Ammon's horn (tissue), 1 donor: ENCODE measurements at regions not wholly inside any gene's neighbourhood (a gene's known extent, or its start where the extent isn't known, plus 50 kb on each side); places are given as distances from the start of the nearest gene placed in this dataset.

Experiments used
- DNase-seq: peaks from one replicate; pipeline ENCODE4 v3.0.0-alpha.2; 2016; ENCODE audit warnings: low spot score

DNA sequence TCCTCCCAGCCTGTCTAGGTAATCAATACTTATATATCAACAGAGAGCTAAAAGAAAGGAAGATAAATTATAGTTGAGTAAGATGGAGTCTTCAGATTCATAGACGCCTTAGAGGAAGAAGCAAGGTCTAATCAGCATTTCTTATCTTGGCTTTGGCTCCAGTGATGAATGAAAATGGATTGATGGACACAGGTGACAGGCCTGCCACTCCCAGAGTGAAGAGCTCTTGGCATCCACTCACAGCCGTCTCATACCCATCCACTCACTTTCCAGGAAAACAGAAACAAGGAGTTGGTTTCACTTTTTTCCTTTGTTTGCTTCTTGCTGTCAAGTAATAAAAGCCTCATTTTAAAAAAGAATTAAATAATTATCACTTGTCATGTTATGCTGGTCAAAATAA, 168.2 kb downstream of the MFSD1 start:
- no peak for DNase-seq

DNA sequence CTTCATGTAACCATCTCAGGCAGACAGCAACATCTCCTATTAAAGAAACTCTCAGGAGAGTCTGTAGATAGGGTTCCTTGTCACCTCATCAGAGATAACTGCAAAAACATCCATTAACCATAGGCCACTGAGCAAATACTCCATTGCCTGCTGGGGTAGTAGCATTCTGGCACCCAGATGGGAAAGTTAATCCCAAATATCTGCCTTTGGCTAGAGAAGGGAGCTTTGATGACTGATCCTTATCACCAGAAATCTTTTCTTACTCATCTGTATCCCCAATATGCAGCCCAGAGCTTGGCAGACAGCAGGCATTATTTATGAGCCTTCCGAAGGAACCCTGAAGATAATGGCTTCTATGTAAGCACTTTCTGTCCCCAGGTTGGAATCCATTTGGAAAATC, 173.1 kb downstream of the MFSD1 start:
- no peak for DNase-seq

DNA sequence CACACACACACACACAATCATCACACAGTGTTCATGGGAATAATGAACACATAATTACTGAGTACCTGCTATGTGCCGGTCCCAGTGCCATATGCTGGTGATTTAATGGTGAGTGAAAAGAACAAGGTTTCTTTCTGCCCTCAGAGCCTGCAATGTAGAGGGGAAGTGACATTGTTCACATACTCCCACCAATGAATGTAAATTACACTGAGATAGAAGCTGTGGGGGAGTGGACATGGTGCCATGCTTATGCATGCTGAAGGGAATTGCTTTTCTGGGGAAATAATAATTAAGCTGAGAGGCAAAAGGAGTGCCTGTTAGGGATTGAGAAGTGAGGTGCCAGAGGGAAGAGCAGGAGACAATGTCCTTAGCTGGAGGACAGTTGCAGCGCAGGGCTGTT, 175.1 kb downstream of the MFSD1 start:
- no peak for DNase-seq

DNA sequence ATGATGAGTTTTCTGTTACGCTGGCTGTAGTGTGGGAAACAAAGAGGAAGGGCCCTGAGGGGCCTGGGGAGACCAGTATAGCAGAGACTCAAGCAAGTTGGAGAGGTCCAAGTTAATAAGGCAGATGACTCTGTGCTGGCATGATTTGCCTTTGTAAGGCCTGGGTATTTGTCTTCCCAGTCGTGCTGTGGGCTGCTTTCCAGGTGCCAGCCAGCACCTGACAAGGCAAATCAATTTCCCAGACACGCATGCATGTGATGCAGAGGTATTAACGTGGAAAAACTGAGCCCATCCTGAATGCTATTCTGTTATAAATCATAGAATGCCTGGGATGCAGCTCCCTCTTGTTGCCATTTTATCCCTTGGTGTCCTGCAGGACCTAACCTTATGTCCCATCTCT, 175.6 kb downstream of the MFSD1 start:
- no peak for DNase-seq

DNA sequence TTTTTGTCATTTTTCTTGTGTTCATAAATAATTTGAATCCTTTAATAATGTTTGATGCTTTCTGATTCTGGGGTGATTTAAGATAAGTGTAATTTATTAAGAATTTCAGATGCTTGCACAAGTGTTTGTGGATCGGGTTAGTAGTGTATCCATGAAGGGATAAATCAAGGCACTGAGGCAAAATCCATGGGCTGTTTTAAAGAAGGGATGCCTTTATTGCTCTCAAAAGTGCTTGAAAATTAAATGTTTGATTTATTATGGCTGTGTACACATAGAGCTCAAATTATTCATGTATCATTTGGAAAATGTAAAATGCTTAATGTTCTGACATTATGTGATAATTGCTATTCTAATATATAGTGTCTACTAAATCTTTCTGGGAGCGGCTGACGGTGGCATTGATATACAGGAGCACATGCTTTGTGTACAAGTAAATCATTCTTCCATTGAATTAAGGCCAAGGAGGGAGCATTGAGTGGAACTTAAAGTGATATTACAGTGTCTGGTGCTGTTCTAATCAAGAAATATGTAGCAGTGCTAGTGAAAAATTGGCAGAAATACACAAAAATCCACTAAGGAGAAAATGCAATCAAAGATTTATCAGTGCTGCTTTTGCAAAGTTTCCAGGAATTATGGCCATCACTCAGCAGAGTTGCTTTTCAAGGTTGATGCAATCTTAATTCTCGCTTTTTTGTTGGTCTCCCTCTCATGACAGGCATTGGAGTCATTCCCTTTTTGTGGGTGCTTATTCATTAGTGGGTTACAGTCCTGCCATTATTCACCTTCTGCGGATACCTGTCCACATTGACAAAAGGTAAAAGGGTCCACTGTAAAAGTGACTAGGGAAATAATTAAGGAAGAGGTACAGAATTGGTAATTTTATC, 181.6 kb downstream of the MFSD1 start:
- no peak for DNase-seq

DNA sequence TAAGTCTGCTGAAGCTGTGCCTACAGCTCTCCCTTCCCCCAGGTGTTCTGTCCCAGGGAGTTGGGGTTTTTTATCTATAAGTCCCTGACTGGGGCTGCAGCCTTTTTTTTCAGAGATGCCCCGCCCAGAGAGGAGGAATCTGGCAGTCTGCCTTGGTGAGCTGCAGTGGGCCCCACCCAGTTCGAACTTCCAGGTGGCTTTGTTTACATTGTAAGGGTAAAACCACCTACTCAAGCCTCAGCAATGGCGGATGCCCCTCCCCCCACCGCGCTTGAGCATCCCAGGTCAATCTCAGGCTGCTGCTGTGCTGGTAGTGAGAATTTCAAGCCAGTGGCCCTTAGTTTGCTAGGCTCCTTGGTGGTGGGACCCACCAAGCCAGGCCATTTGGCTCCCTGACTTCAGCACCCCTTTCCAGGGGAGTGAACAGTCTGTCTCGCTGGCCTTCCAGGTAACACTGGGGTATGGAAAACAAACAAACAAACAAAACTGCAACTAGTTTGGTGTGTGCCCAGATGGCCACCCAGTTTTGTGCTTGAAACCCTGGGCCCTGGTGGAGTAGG, 189.4 kb downstream of the MFSD1 start:
- DNase-seq = no peak

DNA sequence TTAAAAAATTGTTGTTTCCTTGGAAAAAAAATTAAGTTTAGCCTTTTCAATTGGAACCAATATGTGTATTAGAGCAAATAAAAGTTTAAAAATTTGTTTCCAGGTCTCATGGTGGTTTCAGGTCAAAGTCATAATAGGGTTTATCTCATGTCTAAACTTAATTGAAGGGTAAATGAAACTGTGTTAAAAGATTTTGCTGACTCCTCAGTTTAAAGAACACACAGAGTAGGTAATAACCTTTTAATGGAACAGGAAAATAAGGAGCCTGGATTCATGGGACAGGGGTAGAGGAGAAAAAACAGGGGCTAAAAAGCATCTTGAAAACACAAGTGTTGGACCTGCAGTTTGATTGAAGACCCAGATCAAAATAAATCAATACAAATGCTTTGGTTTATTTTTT, 190.6 kb downstream of the MFSD1 start:
- DNase-seq = no peak

DNA sequence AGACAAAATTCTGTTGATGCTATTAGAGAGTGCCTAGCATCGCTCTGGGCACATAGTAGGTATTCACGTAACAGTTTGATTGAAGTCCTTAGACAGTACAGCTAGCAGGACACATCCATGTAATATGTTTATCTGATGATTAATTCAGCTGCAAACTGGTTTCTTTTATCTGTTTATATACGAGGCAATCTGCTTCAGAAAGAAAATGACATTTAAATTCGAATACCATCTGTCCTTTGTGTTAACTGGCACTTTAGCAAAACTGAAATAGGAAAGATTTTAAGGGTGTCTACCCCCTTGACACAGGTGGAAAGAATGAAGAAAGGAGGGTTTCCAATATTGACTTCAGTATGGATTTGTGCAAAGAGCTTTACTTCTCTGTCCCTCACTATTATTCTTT, 192.5 kb downstream of the MFSD1 start:
- DNase-seq = no peak

DNA sequence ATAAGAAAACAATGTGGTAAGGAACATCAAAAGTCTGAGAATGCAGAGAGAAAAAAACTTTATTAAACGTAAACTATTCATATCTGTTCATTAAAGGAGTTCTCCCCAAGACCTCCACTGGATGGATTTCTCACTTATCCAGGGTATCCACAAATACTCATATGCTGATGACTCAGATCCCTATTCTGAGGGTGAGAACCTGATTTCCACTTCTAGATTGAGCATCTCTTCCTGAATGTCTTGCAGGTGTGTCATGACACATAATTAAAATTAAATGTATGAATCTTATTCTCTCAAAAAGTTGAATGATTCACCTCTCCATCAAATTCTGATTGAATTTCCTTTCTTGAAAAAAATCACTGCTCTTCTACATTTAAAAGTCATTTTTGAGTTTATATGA, 199.9 kb downstream of the MFSD1 start:
- DNase-seq = no peak

DNA sequence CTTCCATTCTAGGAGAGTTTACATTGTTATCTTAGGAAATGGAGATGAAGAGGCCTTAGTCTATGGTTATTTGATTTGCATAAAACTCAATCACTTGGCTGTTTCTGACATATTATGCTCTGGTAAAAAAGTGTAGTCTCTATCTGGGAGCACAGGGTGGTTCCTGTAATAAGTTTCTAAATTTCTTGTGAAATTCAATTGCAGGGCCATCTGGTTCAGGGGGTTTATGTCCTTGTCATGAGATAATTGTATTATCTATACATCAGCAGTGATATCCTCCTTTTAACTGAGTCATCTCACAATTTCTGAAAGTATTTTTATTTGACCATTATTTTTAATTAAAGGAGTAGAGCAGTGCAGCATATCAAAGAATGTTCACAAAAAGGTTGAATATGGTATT, 203.3 kb downstream of the MFSD1 start:
- DNase-seq = no peak

DNA sequence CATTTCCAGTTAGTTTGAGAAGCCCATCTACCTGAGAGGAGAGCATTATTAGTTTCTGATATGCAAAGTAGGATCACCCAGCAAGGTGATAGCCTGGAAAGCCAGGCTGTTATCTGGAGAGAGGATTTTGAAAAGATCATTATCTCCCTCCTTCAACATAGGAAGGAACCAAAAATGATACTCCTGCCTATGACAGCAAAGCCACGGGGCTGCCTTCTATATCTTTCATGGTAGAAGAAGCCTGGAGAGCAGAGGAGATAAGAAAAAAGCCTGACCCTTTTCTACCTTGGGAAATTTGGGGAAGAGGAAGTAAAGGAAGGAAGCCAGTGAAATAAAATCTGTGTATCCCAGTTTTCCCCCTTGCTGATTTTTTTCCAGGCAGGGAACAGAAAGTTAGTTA, 205.5 kb downstream of the MFSD1 start:
- no peak for DNase-seq

DNA sequence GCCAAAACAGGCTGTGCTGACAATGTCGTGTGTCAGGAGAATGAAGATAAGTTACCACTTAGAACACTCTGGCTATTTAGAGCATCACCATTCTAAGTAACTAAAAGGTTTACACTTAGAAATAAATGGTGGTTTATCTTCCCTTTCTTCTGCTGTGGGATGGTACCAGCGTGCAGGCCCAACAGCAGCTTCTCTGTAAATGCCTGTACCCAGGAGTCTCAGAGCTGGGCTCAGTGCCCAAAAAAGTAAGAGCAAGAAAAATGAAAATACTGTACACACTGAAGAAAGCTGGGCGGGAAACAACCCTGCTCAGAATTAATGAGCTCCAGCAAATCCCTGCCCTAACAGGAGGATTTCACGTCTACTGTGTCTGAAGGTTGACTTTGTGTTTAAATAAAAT, 206.5 kb downstream of the MFSD1 start:
- DNase-seq = no peak

DNA sequence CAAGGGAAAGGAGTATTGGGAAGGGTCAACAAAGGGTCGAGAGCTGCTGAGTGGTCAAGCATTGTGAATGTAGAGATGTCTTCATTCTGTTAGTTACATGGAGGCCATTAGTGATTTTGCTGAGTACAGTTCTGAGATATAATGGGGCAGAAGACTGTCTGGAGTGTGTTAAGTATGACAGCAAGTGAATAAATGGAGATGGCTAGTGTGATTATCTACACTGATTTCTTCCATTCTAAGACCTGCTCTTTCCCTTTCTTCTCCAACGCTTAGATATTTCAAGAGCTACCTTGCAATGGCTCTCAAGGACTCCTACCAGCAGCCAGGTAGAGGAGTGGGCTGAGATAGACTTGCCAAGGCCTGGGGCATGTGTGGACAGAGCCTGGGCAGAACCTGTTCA, 216.5 kb downstream of the MFSD1 start:
- DNase-seq = no peak

DNA sequence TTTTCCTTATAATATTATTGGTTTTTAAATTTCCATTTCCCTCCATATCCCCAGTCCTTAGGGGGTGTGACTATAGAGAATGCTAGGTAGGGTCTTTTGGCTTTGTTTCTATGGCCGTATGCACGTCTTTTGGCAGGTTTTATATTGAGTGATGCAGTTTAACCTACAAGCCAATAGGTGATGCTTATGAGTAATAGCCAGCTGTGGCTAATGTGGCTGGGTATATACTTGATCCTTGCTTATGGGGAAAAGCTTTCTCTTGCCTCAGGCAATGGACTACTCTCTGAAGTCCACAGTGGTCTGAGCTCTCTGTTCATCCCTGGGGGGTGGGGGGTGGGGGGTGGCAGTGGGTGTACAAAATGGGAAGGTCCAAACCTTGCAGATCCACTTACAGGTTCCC, 223.9 kb downstream of the MFSD1 start:
- no peak for DNase-seq

DNA sequence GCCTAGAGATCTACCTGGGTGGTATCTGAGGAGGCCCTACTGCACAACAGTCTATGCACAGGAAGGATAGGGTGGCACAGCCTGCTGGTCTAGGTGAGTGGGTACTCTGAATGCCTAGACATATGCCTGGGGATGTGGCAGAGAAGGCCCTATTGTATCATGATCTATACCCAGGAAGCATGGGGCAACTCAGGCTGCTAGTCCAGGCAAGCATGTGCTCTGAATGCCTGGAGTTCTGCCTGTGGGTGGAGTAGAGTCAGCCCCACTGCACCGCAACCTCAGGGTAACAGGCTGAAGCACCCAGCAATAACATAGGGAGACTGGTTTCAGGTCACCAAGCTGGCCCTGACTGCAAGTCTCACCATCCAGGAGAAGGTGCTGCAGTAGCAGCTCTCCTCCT, 224.7 kb downstream of the MFSD1 start:
- DNase-seq = no peak

DNA sequence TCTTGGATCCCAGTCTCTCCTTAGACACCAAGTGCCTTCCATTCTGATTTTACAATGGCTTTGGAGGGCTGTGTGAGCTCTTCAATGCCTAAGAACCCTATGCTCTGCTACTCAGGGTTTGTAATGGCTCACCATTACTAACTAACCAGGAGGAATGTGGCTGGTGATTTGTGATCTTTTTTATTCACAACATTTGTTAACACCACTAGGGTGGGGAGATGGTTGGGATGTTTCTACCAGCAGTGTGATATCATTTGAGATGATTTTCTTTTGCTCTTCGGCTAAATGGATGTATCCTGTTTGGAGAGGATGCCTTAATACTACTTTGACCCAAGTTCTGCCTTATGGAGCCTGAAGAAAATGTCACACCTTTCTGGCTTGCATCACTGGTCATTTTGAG, 226.9 kb downstream of the MFSD1 start:
- DNase-seq = no peak

DNA sequence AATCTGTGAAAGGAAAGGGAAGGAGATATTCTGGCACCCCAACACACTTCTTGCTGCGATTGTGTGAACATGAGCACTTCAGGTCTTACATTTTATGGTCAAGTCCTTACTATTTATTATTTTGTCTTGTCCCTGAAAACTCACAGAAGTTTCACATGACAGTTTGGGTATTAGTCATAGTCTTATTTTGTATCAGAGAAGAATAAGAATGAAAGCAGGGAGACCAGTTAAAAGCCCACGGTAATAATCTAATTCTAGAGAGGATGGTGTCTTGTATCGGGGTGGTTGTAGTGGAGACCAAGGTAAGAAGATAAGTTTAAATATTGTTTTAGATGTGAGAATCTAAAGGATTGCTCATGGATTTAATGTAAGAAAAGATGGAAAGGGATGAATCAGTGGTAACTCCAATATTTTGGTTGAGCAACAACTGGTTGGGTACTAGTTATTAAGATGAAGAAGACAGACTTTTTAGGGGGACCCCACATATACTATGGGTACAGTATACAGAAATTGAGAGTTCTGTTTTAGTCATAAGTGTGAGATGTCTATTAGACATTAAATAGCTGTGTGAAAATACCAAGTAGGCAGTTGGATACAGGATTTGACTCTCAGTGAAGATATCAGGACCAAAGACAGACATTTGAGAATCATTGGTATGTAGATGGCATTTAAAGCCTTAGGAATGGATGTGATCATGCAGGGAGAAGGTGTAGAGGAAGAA, 227.6 kb downstream of the MFSD1 start:
- DNase-seq = no peak

DNA sequence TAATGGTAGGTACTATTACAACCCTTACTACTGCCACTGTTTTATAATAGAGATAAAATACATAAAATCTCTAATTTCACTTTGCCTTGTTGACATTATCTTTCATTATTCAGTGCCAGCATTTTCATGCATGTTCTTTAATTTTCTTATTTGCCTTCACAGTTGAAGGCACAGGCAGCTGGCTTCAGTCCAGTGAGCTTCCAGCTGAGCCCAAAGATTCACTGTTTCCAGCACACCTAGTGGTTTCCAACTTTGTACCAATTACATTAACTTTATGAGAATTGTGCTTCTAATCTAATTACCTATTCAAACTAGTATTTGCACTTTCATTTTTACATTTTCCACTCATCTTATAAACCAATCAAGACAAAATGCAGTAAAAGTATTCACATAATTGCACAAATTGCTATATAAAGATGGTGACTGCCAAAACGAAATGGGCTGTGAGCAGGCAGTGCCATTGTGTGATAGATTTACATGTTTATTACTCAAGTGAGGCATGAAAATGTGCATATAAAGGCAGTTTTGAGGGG, 228.3 kb downstream of the MFSD1 start:
- no peak for DNase-seq

DNA sequence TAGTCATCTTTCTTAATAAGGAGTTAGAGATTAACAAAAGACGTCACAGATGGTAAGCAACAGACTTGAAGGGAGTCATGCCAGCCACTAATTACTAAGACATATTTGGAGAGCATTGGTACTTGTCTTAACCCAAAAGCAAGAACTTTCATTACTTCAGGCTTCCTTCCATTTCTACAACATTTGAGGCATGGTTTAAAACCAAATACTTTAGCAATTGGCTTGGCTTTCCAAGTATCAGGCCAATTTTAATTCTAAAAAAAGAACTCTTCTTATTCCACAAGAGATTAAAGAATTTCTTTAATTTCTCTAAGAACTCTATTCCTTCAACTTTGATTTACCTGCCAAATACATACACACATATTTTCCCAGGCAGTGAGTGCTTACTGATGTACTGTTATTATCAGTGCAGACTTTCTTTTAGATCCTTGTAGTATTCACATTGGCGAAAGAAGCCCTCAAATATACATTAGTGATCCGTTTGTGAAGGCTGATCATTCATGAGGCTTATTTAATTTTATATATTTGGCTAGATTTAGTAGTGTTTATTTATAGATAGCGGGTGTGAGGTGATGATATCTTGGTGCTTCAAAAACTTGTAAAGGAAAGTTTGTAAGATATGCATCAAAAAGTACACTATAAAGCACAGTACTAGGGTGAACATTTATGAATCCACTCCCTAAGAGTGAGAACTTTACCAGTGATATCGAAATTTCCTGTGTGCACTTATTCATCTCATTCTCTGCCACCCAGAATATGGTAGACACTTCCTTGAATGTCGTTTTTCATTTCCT, 229.2 kb downstream of the MFSD1 start:
- DNase-seq = no peak

DNA sequence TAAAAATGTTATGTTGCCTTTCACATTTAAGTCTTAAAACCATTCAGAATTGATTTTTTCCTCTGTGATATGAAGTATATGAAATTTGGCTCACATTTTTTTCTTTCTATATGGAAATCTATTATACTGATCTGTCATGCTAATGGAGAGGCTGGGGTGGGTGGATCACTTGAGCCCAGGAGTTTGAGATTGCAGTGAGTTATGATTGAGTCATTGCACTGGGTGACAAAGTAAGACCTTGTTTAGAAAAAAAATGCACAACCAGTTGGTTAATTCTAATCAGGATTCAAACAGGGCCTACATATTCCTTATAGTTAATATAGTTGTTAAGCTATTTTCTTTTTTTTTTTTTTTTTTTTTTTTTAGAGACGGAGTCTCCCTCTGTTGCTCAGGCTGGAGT, 230.5 kb downstream of the MFSD1 start:
- DNase-seq = no peak

DNA sequence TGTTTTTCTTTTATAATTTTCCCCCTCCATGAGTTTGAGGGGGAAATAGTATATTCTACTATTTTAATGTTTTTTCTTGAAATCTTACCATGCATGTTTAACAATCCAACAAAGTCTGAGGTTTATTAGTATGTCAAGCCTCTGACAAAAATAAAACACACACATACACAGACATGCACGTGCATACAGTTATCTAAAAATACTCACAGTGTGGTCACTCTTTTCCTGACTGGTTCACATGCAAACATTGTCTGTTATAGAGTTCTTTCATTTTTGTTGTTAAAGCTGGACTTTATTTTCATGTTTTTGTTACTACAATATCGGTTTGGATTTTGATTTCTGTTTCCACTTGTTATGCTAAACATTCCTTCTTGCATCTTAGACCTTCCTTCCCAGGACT, 236.6 kb downstream of the MFSD1 start:
- DNase-seq = no peak

DNA sequence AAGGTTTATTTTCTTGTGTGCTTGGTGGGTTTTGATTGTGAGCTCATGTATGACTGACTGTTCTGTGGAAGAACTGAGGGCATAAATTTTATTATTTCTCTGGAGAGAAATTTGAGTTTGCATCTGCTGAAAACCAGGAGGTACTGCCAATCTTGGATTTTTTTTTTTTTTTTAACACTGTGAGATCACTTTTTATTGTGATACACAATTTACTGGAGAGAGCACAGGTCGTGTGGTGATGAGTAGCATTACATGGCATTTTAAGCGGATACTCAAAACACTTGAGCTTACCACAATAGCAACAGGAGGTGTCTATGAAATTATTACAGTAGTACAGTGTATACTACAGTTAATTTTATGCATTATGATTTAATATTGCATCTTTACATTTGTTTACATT, 237.4 kb downstream of the MFSD1 start:
- no peak for DNase-seq
